HG02642 (cell line): ENCODE measurements at regions not wholly inside any gene's neighbourhood (a gene's known extent, or its start where the extent isn't known, plus 50 kb on each side); places are given as distances from the start of the nearest gene placed in this dataset.
A peak's percentile ranks its signal among the peaks of the same experiment; 100 is the strongest.

Source experiments
- ATAC-seq: cut with Tn5 transposase; IDR thresholded peaks from one replicate; pipeline ENCODE4 v1.9.1; 2021; ENCODE audit warnings: mild to moderate bottlenecking; ENCODE audit not compliant: unreplicated experiment, poor library complexity

DNA sequence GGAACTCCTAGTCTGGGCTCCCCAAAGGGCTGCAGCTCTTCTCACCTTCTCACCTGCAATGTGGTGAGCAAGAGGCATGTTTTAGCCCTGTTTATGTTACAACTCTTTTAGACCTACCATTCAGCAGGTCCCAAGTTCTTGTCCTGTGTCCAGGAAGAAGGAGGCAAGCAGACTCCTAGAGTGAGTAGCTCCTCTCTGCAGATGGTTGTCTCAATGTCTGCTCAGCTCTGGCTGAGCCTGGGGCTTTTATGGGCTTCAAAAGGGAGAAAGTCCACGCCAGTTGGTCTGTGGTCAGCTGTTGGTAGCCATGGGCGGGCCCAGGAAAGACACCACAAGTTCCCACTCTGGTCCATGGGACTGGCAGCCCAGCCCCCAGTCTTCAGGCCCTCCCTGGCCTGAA lies 148.1 kb upstream of the HS6ST1 start:
- ATAC-seq: no peak

DNA sequence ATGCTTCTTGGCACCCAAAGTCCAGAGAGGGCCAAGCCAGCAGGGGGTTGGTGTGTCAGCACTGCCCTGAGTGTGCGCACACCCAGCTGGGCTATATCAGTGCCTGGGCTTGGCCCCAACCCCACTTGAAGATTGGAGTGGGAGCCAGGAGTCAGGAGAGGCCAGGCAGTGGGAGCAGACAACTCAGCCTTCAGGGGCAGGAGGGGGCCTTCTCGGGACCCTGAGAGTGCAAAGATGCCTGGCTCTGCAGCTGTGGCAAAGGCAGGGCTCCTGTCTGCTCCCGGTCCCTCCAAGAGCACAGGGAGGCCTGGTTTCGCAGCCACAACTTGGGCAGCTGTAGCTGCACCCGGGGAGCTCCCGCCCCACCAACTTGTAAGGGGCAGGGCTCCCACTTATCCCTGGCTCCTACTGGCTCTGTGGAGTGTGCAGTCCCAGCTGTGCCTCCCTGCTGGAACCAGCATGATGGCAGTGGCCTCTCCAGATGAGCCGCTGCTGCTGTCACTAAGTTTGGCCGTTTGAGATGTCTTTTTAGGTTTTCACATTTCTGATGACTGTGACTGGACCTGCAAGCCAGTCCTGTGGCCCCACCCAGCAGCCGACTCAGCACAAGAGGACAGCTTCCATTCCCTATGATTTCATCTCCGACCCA lies 148.8 kb upstream of the HS6ST1 start:
- no peak for ATAC-seq

DNA sequence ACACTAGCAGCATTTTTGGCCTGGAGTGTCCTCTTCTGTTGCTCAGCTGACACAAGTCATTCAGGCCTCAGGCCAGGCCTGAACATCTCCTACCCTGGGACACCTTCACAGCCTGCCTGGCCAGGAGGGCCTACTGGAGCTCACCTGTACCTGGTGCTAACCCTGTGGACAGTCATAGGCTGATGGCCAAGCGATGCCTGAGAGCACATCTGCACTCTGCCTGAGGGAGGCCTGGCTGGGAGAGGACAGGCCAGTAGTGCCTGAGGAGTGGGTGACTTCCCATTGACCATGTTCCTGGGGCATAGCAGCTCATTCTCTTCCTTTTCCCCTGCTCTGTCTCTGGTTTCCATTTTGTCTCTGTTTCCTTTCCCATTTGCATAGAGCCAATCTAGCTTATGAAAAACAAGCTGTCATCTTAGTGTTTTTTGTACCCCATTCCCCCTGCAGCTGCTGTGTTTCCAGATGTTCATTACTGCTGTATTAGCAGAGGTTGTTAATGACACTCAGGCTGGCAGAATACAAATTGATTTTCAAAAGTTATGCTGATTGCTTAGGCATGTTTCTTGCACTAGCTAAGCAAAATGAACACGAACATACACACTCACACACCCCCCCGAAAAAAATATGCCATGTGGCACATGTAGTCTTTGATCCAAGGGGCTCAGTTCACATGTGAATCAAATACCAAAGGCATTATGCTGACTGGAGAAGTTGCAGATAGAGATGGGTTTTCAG lies 149.7 kb upstream of the HS6ST1 start:
- ATAC-seq: no peak

- ATAC-seq: no peak
These were observed 150.5 kb upstream of the HS6ST1 start for GRCh38 chr2:128469203-128469602.

GRCh38 chr2:128469875-128470274 lies 151.2 kb upstream of the HS6ST1 start:
- ATAC-seq: no peak

GRCh38 chr2:128472789-128473174 lies 154.1 kb upstream of the HS6ST1 start:
- ATAC-seq: peak; percentile 39

DNA sequence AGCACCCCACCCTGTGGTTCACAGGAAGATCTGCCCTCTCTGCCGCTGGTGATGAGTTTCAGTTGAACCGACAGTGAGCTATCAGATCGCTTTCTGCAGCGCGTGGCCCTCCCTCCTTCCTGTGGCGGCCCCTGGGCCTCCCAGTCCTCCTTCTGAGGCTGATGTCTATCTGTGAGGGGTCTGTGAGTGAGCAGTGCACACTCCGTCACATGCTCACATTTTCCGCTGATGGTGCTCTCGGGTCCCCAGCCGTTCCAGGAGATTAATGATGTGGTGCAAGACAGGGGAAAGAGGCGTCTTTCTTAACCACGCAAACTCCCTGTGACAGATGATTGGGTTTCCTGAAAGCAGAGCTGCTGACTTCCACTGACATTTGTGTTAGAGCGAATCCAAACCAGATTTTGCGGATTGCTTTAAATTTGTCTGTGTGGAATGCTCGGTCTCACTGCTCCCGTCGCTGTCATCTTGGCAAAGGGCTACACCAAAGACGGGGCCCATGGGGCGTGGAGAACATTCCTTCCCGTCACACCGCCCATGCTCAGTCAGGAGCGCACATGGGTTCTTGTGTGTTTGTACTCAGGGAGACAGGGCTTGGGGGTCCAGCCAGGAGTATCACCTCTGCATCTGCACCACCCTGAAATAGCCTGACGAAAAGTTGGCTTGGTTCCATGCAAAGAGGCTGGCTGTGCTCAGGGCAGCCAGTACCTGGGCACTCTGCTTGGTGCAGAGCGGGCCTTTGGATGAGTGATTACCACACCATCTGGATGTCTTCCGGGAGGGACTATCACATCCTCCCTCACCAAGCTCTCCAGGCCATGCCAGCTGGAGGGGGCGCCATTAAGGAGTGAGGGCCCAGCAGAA lies 154.7 kb upstream of the HS6ST1 start:
- peak; percentile 76 for ATAC-seq

GRCh38 chr2:128474036-128474955 lies 155.6 kb upstream of the HS6ST1 start:
- no peak for ATAC-seq

DNA sequence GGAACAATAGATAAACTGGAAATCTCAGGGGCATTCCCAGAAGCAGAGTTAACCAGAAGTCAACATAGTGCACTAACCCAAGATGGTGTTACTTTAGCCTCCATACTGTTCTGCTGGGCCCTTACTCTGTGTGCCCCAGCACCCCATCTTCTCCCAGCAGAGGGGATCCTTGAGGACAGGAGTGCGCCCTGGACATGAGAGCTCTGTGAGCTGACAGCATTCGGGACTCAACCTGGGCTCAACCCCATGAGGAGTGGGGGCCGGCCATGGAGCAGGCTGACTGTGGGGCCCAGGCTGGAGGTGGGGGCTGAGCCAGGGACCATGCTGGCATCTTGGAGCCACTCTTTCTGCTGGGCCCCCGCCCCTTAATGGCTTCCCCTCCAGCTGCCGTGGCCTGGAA lies 156.3 kb upstream of the HS6ST1 start:
- ATAC-seq: no peak

GRCh38 chr2:128475427-128476211 lies 157.0 kb upstream of the HS6ST1 start:
- no peak for ATAC-seq

DNA sequence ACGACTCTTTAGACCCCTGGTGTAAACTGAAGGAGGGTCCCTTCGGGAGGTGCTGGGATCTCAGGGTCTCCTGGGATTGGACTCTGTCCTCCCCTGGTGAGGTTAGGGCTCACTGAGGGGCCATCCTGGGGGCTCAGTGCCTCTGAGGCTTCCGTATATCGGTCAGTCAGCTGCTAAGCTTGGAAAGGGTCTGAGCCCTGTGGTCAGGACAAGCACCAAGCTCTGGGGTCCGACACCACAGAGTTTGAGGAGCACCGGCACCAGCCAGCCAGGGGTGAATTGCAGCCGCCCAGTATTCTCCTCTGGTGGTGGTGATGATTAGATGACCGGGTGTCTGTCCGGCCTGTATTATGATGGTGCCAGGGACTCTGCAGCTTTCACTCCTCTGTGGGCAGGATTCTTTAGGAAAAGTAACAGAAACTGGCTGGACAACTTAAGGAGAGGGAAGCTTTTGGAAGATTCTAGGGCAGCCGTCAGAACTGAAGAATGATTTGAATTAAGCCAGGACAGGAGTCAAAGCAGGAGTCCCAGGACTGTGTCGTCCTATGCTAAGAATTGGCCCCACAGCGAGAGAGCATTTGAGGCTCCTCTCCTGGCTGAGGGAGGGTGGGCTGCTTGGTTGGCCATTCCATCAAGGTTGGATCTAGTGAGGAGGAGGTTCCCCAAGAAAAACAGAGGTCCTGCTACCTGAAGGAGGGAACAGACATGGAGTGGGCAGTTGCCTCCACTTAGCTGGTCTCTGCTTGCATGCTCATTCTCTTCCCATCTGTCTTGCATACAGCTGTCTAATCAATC lies 158.6 kb upstream of the HS6ST1 start:
- ATAC-seq: no peak

- no peak for ATAC-seq
These were observed 159.2 kb upstream of the HS6ST1 start for GRCh38 chr2:128477891-128478290.

DNA sequence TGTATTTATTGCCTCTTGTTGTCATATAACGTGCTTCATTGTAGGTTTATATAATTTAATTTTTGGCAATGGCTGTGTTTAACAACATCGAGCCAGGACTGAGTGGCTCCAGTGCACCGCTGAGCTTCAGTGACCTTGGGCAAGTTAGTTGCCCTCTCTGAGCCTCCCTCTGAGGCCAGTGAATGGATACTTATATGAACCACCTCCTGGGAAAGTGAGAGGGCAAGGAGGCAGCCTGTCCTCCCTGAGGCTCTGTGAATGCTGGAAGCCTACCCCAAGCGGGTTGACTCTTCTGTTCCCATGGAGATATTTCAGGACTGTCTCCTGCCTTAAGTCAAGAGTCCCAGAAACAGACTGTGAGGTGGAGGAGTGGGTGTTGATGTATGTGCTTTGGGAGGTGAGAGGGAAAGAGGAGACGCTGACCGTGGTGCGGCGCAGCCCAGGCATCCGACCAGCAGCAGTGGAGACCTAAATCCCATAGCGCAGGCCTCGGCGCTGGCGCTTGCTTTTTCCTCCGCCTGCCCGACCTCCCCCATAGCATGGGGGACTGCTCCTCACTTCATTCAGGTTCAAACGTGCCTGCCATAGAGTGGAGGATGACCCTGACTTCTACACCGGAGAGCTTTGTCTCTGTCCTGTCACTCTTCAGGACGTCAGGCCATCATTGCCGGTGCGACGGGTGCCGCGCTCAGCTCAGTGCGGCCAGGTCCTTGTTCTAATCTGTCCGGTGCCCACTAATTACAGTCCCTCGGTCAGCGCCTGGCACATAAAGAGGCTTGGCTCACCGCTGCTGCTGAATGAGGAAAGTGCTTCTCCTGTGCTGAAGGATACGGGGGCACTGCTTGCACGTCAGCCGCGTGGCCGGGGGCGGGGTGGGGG lies 167.3 kb upstream of the HS6ST1 start:
- ATAC-seq: no peak

- no peak for ATAC-seq
These were observed 168.1 kb upstream of the HS6ST1 start for GRCh38 chr2:128486640-128487375.

GRCh38 chr2:128487650-128488387 lies 169.2 kb upstream of the HS6ST1 start:
- no peak for ATAC-seq

- no peak for ATAC-seq
These were observed 169.8 kb upstream of the HS6ST1 start for GRCh38 chr2:128488434-128488833.
